IPS-18c (cell line): ENCODE measurements at regions not wholly inside any gene's neighbourhood (a gene's known extent, or its start where the extent isn't known, plus 50 kb on each side); places are given as distances from the start of the nearest gene placed in this dataset.
"Not testable (repeated sequence)": the region's sequence is repeated elsewhere in the genome, so short reads cannot be mapped to it uniquely, and the experiment has no call there.

Source experiments
- H3K4me3 ChIP-seq: 2 replicates; pipeline ENCODE4 v1.7.0; 2013; ENCODE audit warnings: low read depth, mild to moderate bottlenecking, low read length, moderate library complexity; ENCODE audit not compliant: insufficient read depth
- H3K9me3 ChIP-seq: one replicate; pipeline ENCODE4 v1.6.1; 2013; ENCODE audit warnings: mild to moderate bottlenecking, low read length, moderate library complexity; ENCODE audit not compliant: control insufficient read depth, insufficient read depth

DNA sequence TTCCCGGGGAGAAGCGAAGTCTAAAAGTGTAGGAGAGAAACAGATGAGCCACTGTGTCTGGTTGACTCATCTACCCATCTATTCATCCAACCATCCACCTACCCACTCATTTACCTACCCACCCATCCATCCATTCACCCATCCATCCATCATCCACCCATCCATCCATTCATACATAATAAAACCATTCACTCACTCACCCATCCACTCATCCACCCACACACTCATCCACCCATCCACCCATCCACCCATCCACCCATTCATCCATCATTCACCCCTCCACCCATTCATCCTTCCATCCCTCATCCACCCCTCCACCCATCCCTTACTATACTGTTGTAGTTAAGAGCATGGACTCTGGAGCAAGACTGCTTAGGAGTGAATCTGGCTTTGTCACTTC lies 136.4 kb upstream of the ATP2B2 start:
- no peaks in the 10 kb centered on the region for H3K9me3 ChIP-seq

GRCh38 chr3:10644189-10644588 lies 138.8 kb upstream of the ATP2B2 start:
- Histone ChIP-seq H3K9me3 (no peaks in the 10 kb centered on the region), H3K4me3 (no peak overlapping the region)

More for the DNA sequence above, 136.4 kb upstream of the ATP2B2 start:
- no peak overlapping the region for H3K4me3 ChIP-seq

- no peak overlapping the region for H3K4me3 ChIP-seq
- no peaks in the 10 kb centered on the region for H3K9me3 ChIP-seq
These were observed 140.4 kb upstream of the ATP2B2 start for GRCh38 chr3:10645800-10646199.

- no peak overlapping the region for H3K4me3 ChIP-seq
- H3K9me3 ChIP-seq, result no peaks in the 10 kb centered on the region
These were observed 141.3 kb upstream of the ATP2B2 start for GRCh38 chr3:10646531-10647335.

- Histone ChIP-seq H3K4me3 (no peak overlapping the region), H3K9me3 (no peaks in the 10 kb centered on the region)
These were observed 142.0 kb upstream of the ATP2B2 start for GRCh38 chr3:10647376-10647775.

DNA sequence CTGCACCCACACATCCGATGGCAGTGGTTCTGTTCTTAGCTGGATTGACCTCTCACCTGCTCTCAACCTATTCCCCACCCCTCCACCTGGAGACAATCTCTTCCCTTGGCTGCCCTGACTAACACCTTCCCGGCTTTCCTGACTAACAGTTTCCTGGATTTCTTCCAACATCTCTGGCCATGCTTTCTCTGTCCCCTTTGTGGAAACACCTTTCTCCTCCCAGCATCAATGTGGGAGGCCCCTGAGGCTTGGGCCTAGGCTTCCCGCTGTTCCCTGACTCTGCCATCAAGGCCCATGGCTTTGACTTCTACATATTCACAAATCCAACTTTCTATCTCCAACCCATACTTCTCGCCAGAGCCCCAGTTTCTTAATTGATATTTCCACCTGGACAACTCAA lies 142.8 kb upstream of the ATP2B2 start:
- Histone ChIP-seq H3K9me3 (no peaks in the 10 kb centered on the region), H3K4me3 (no peak overlapping the region)

DNA sequence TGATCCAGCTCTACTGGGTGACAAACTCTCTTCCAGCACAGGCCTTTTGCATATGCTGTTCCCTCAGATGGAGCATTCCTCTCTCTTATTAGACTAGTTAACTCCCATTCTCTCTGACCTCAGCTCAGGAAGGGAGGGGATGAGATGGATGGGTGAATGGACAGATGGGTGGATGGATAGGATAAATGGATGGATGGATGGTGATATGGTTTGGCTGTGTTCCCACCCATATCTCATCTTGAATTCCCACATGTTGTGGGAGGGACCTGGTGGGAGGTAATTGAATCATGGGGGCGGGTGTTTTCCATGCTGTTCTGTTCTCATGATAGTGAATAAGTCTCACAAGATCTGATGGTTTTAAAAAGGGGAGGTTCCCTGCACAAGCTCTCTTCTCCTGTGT lies 144.1 kb upstream of the ATP2B2 start:
- not testable (repeated sequence) for H3K9me3 ChIP-seq, H3K4me3 ChIP-seq

DNA sequence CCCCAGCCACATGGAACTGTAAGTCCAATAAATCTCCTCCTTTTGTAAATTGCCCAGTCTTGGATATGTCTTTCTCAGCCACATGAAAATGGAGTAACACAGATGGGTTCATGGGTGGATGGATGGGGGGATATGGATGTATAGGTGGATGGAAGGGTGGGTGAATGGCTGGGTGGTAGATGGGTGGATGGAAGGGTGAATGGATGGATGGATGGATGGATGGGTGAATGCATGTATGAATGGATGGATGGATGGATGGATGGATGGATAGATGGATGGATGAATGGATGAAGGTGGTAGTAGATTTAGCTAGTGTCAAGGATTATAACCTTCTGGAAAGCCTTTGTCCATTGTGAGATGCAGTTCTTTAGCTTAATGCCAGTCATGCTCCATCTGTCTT lies 146.1 kb upstream of the ATP2B2 start:
- Histone ChIP-seq H3K9me3 (no peaks in the 10 kb centered on the region), H3K4me3 (no peak overlapping the region)

GRCh38 chr3:10653241-10653640 lies 147.9 kb upstream of the ATP2B2 start:
- Histone ChIP-seq H3K9me3 (no peaks in the 10 kb centered on the region), H3K4me3 (no peak overlapping the region)

DNA sequence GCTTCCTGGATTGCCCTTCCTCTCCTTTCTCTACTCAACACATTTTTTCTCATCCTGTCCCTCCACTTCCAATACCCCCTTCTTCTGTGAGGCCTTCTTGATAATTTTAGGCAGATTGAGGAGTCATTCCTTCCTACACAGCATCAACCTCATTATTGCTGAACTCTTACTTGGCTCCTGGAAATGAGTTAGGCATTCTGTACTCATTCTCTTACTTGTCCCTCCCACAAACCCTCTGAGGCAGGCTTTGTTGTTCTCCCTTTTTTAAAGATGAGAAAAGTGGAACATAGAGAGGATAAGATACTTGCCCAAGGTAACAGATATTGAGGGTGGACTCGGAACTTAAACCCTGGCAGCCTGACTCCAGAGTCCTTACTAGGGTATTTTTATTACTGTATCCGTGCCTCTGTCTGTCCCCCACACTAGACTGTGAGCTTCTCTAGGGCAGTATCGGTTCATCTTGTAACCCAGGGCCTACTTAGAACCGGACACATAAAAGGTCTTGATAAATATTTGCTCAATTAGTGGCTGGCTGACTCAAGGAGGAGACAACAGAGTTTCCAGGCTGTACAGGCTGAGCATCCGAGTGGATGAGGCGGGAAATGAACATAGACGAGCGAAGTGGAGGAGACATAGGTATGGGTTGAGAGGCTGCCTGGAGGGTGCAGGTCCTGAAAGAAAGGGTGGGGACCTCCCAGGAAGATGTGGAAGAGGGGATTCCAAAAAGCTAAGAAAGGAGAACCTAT lies 148.7 kb upstream of the ATP2B2 start:
- H3K9me3 ChIP-seq, result no peaks in the 10 kb centered on the region
- no peak overlapping the region for H3K4me3 ChIP-seq

DNA sequence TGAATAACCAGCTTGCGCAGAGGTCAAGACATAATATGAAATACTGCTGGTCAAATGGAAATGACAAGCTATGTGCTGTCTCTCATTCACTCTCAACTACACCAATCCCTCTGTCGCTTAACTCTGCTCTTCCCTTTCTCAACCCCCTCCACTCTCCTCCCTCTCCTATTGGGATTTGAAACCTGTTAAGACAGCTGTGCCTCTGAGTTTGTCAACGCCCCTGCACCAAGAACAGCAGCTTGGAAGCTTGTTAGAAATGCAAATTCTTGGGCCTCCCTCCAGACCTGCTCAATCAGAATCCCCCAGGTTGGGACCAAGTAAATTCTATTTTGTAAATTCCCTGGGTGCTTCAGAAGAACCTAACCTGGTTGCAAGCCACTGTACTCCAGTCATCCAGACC lies 149.7 kb upstream of the ATP2B2 start:
- Histone ChIP-seq H3K4me3 (no peak overlapping the region), H3K9me3 (no peaks in the 10 kb centered on the region)

- H3K9me3 ChIP-seq, H3K4me3 ChIP-seq: not testable (repeated sequence)
These were observed 152.0 kb upstream of the ATP2B2 start for GRCh38 chr3:10657339-10657738.

GRCh38 chr3:10665592-10665991 lies 150.4 kb upstream of the SLC6A11 start:
- Histone ChIP-seq H3K4me3 (no peak overlapping the region), H3K9me3 (no peaks in the 10 kb centered on the region)

GRCh38 chr3:10666621-10667020 lies 149.4 kb upstream of the SLC6A11 start:
- no peaks in the 10 kb centered on the region for H3K9me3 ChIP-seq

GRCh38 chr3:10667269-10667668 lies 148.8 kb upstream of the SLC6A11 start:
- no peaks in the 10 kb centered on the region for H3K9me3 ChIP-seq
- H3K4me3 ChIP-seq, result no peak overlapping the region

More at GRCh38 chr3:10666621-10667020, 149.4 kb upstream of the SLC6A11 start:
- H3K4me3 ChIP-seq, result no peak overlapping the region

GRCh38 chr3:10667901-10668476 lies 148.0 kb upstream of the SLC6A11 start:
- Histone ChIP-seq H3K4me3 (no peak overlapping the region), H3K9me3 (no peaks in the 10 kb centered on the region)

- no peak overlapping the region for H3K4me3 ChIP-seq
- no peaks in the 10 kb centered on the region for H3K9me3 ChIP-seq
These were observed 146.5 kb upstream of the SLC6A11 start for GRCh38 chr3:10669490-10670048.

DNA sequence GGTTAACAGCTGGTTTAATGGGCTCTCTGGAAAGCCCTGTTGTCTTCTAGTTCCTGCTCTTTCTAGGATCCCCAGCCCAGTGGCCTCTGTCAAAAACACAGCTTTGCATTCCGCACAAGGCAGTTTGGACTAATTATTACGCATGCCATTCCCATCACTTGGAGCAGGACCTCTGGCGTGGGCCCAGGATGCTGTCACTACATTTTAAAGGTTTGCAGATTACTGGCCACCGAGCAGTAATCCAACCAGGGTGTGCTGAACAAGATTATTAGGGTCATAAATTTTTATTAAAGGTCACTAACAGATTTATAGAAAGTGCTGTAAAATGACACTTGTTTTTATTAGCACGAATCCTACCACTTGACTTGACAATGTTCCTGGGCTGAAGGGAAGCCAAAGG lies 143.6 kb upstream of the SLC6A11 start:
- no peaks in the 10 kb centered on the region for H3K9me3 ChIP-seq
- no peak overlapping the region for H3K4me3 ChIP-seq
